Hepatocyte (in vitro differentiated cells): ENCODE measurements at regions not wholly inside any gene's neighbourhood (a gene's known extent, or its start where the extent isn't known, plus 50 kb on each side); places are given as distances from the start of the nearest gene placed in this dataset.

Experiments used
- EZH2 ChIP-seq: fragments of 200-600 bp; sonication (generic); IDR thresholded peaks from 2 replicates; pipeline ENCODE4 v1.6.1; 2016; ENCODE audit warnings: antibody characterized with exemption, mild to moderate bottlenecking, borderline replicate concordance
- EZH2phosphoT487 ChIP-seq: fragments of 200-600 bp; sonication (generic); IDR thresholded peaks from one replicate; pipeline ENCODE4 v1.6.1; 2018; ENCODE audit warnings: antibody characterized with exemption, mild to moderate bottlenecking, low read depth, moderate library complexity; ENCODE audit not compliant: unreplicated experiment, severe bottlenecking
- TF ChIP-seq, protein P1 (sequence below): fragments of 200-600 bp; sonication (generic); IDR thresholded peaks from 2 replicates; pipeline ENCODE4 v1.5.1; 2016; ENCODE audit warnings: antibody characterized with exemption, mild to moderate bottlenecking; ENCODE audit not compliant: poor library complexity

DNA sequence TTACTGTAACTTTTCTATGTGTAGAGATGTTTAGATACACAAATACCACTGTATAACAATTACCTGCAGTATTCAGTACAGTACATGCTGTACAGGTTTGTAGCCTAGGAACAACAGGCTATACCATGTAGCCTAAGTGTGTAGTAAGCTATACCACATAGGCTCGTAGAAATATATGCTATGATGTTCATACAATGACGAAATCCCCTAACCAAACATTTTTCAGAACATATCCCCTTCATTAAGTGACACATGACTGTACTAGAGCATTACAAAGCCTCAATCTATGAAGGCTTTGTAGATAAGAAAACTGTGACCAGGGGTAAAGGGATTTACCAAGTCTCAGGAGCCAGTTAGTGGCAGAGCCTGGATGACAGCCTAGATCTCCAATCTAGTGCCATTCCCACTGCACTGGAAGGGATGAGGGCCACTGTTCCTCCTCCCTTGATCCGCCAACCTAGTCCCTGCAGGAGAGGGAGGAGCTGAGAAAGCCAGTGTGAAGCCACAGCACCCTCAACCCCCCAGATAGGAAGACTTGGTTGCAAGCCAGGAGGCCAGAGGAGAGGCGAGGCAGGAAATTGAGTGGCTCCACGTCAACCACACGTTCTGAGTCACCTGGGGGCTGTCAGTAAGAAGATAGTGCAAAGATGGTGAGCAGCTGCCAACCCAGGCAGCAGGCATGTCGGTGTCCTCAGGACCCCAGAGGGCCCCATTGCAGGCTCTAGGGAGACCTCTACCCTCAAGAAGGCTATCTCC is 227.7 kb downstream of the BCOR start:
- TF ChIP-seq, protein P1, sequence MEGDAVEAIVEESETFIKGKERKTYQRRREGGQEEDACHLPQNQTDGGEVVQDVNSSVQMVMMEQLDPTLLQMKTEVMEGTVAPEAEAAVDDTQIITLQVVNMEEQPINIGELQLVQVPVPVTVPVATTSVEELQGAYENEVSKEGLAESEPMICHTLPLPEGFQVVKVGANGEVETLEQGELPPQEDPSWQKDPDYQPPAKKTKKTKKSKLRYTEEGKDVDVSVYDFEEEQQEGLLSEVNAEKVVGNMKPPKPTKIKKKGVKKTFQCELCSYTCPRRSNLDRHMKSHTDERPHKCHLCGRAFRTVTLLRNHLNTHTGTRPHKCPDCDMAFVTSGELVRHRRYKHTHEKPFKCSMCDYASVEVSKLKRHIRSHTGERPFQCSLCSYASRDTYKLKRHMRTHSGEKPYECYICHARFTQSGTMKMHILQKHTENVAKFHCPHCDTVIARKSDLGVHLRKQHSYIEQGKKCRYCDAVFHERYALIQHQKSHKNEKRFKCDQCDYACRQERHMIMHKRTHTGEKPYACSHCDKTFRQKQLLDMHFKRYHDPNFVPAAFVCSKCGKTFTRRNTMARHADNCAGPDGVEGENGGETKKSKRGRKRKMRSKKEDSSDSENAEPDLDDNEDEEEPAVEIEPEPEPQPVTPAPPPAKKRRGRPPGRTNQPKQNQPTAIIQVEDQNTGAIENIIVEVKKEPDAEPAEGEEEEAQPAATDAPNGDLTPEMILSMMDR: no peak
- TF ChIP-seq EZH2phosphoT487: no peak
- no peak for TF ChIP-seq EZH2
